UCSD-AML1 (cell line): ENCODE measurements at regions not wholly inside any gene's neighbourhood (a gene's known extent, or its start where the extent isn't known, plus 50 kb on each side); places are given as distances from the start of the nearest gene placed in this dataset.

Experiments used
- DNase-seq: peaks from one replicate; lab custom pipeline; 2025; ENCODE audit not compliant: unreplicated experiment; lab: John Stamatoyannopoulos, UW

DNA sequence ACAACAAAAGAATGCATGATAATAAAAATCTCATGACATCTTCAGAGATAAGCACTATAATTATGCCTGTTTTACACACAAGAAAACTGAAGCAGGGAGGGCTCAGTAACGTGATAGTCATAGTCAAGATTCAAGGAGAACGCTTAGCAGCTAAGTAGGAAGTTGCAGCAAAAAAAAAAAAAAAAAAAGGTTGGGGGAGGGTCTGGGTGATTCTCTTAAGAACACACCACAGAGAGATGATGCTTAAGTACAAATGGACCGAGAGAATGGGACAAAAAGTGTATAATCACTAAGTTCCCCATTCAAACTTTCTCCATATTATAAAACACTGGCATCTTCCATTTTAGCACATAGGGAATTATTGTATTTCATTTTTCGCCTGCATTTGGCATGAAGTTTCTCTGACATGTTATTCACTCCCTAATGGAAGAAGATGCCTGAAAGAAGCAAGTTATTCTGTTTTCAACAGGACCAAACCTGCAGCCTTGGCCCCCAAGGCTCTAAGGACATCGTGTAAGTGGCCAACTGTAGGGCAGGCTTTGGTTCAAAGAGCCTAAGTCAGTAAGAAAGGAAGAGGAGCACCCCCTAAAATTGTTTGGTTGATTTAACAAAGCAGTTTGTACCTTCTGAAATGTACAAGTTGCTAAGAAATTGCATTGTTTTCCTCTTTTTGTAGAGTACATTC lies 142.9 kb upstream of the TMPO start:
- no peak for DNase-seq

DNA sequence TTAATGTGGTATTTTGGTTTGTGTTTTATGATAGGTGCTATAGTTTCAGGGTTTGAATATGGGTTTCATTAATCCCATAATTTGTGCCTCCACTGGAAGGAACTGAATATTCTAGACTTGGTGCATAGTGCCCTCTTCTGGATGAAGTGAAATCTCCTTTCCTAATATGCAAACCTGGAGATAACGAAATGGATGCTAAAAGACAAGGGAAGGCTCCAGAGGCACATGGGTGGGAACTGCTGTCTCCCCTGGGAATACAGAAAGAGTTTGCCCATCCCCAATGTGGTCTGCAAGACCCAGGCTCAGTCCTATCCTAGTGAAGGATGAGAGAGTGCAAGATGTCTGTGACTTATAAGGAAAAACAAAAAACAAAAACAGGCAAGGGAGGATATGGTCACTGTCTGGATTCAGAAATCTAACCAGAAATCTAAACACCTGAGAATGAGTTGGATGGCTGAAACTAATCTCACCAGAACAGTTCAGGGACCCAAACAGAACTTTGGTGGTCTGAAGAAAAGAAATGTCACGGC lies 142.3 kb upstream of the TMPO start:
- no peak for DNase-seq

DNA sequence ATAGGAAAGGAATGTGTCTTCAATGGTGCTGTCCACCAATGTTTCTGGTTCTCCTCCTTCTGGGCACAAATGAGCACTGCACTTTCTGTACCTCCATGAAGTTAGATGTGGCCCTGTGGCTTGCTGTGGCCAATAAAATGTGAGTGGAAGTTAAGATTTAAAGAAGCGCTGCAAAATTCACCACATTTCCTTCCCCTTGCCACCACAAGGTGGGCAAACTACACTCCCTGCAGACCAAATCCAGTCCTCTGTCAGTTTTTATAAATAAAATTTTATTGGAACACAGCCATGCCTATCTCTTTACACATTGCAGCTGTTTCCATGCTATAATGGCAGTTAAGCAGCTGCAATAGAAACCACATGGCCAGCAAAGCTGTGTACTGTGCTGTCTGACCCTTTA lies 141.4 kb upstream of the TMPO start:
- no peak for DNase-seq

DNA sequence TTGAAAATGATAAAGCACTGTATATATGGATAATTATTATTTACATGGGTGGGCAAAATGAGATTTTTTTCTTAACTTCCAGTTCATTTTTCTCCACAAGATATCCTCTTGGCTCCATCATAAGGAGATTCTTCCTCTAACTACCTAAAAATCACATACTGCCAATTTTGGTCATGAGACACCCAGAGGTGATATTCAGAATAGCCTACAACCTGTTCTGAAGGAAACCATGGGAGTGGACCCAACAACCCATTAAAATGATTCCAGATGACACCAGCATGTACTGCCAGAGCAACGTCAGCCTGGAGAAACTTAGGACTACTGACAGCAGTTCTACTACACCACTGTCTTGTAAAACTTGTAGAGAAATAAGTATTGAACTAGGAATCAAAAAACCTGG lies 136.3 kb upstream of the TMPO start:
- DNase-seq = no peak

DNA sequence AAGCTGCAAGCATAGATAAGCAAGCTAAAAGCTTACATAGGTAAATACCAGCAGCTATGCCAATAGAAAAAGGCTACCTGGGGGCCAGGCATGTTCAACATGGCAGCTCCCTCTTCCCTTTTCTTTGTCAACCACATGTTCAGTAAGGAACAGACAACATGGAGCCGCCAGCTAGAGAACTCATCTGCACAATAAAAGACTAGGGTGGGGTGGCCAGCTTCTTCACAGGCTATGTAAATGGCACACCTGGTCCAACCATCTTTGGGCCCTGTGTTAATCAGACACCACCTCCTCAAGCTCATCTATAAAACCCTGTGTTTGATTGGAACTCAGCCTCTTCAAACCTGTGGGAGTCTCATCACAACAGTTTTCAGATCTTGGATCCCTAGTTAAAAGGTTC lies 129.7 kb upstream of the TMPO start:
- DNase-seq = no peak

DNA sequence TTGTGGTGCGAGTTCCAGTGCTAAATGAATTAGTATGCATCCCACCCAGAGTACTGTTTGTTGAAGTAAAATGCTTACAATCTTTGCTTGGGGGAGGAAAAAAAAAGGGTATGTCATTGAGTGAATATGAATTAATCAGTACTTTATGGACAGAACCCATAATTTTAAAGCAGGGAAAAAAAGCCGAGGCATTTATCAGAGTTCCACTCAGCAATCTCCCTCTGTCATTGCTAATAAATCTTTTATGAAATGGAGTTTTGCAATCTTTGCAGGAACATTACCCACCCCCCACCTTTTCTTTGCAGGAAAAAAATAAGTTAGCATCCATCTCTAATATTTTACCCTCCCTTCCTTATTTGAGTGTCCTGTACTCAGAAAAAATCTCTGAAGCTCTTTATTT lies 127.9 kb upstream of the TMPO start:
- no peak for DNase-seq

DNA sequence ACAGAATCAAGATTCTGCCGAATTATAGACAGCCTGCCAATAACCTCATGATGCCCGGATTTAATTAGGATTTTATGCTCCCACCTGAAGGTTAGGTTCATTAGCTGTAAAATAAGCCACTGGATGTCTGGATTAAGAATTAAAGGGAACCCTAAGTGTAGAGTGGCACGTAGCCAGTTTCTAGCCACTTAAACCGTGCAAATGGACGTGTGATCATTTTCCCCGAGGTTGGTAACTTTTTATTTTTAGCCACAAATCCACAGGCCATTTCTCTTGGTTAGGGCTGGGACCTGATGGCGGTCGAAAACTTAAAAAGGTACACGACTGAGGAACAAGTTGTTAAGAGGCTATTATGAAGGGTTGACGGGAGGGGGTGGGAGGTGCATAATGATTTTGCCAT lies 127.3 kb upstream of the TMPO start:
- no peak for DNase-seq

- no peak for DNase-seq
Observed at GRCh38 chr12:98389593-98389992, 125.8 kb upstream of the TMPO start.

DNA sequence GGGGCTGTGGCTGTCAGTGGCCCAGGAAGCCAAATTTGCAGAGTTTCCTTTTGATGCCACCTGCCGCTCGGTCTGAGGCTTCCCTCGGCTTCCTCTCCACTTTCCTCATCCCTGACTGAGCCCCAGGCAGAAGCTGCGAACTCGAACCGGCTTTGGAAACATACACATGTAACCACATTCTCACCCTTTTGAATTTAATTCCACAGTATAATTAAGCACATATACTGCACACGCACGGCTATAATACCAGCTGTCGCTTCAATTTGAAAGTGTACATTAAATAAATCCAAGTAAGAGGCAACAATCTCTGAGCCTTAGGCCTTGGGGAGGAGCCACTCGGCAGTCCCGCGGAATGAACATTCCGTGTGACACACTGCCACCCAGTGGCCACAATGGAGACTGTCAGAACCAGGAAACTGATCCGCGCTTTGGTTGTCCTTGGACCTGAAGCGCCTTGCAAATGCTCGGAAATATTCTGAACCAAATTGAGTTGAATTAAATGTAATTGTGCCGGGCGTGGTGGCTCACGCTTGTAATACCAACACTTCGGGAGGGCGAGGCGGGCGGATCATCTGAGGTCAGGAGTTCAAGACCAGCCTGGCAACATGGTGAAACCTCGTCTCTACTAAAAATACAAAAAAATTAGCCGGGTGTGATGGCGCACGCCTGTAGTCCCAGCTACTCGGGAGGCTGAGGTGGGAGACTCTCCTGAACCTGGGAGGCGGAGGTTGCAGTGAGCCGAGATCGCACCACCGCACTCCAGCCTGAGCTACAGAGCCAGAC lies 117.9 kb upstream of the TMPO start:
- DNase-seq = peak; percentile 77

DNA sequence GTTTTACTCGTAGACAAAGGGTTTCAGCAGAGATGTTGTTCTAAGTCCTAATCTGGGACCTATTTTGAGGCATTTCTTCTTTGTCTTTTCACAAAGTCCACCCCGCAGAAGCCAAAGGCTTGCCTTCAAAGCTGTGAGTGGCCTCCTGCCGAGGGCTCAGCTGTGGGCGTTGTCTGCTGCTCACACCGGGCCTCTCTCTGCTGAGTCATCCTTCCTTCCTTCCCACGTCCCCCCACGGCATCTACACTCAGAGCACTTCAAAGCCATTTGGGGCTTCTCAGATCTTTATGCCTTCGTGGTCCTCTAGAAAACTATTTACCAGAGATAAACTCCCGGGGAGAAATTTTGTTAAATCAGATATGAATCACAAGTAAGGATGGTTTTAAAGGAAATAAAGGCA lies 115.9 kb upstream of the TMPO start:
- DNase-seq = peak; percentile 68

DNA sequence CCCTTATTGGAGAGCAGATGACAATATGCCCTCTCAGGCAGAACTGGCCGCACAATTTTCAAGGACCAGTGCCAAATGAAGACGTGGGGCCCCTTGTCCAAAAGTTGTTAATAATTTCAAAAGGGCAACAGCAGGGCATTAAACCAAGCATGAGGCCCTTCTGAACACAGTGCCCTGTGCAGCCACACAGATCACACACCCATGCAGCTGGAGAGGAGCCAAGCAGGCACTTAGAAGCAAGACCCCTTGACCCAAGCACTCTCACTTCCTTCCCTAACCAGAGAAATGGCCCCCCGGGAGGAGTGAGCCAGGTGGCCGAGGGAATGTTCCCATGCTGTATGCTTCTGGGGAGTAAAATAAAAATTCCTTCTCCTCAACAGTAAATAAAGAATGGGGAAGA lies 114.0 kb upstream of the TMPO start:
- no peak for DNase-seq

GRCh38 chr12:98402091-98402490 lies 113.3 kb upstream of the TMPO start:
- no peak for DNase-seq

DNA sequence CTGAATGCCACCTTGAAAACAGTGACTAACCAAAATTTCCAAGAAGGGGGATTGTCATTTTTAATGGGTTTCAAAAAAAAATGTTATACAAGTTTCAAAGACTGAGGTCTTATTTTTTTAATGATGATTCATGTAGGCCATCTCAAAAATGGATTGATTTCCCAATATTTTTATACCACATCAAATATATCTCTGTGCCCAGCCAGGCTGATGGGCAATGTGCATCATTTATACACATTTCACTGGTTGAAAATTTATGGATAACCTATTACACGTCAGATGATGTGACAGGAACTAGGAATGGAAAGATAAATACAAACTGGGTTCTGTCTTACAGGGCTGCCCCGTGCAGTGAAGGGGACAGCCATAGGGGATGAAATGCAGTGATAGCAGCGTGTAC lies 112.7 kb upstream of the TMPO start:
- no peak for DNase-seq

GRCh38 chr12:98403385-98403784 lies 112.0 kb upstream of the TMPO start:
- no peak for DNase-seq

- peak; percentile 65 for DNase-seq
Observed at GRCh38 chr12:98403936-98404335, 111.5 kb upstream of the TMPO start.

DNA sequence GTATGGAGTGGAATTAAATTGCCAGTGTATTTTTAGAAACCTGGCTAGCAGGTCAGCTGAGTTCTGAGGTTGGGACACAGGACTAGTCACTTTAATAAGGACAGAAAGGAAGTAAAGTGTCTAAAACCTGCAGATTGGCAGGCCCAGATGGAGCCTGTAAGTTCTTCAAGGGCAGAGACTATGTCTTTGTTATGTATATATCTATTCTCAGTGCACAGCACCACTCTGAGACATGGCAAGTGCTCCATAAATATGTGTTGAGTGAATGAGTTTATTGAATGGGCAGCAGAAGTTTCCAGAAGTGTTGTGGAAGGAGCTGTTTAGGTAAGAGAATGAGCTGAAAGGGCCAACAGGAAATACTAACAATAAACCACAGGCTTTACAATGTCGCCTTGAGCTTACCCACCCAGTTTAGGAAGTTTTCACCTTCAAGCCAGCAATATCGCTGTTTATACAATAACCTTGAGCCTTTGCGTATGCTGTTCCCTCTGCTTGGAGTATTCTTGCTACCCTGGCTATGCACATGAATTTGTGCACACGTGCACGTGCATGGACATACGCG lies 109.5 kb upstream of the TMPO start:
- DNase-seq = no peak

DNA sequence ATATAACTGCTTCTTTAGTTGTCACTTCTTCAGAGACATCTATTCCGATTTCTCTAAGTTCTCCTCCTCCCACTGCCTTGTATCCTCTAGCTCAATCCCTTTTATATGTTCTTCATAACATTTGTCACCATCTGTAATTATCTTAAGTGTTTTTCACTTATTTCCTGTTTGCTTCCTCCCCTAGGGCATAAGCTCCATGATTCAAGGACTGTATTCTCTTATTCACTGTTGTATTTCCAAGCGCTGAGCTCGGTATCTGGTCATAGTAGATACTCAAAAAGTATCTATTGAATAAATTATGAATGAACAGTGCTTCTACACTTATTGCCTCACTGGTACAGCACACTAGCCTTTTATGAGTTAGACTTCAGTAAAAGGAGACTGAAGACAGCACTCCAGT lies 109.0 kb upstream of the TMPO start:
- no peak for DNase-seq

DNA sequence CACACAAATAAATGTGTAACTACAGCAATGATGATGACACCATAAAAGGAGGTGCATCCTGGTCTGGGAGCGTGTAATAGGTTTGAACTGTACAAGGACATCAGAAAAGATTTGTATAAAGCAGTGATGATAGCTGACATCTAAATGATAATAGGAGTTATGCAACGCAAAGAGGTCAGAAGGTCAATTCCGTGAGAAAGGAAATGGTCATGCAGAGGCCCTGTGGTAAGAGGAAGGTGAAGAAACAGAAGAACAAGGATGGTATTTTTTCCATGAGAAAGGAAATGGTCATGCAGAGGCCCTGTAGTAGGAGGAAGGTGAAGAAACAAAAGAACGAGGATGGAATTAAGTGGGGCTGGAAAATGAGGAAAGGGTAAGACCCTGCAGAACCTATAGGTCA lies 106.7 kb upstream of the TMPO start:
- DNase-seq = no peak

GRCh38 chr12:98409548-98409947 lies 105.8 kb upstream of the TMPO start:
- DNase-seq = no peak

- no peak for DNase-seq
Observed at GRCh38 chr12:98410356-98410755, 105.0 kb upstream of the TMPO start.

- no peak for DNase-seq
Observed at GRCh38 chr12:98416845-98417244, 98.5 kb upstream of the TMPO start.

DNA sequence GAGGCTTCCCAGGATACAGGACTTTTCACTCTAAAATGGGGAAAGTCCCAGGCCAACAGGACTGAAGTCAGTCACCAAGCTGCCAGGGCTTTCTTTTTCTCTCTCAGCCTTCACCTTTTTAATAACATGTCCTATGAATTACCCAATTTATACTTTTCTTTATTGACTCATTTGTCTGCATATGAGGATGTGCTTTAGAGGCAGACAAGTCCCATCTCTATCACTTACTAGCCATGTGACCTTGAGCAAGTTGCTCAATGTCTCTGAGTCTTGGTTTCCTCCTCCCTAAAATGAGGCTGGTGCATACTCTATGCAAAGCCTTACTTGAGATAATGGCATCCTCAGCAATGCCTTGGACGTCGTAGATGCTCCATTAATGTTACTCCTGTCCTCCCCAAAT lies 98.1 kb upstream of the TMPO start:
- no peak for DNase-seq
